Vagina (tissue), 2 donors: ENCODE measurements at regions not wholly inside any gene's neighbourhood (a gene's known extent, or its start where the extent isn't known, plus 50 kb on each side); places are given as distances from the start of the nearest gene placed in this dataset.

Experiments used
- POLR2A ChIP-seq, 2 donors: fragments of 450-650 bp; IDR thresholded peaks; one replicate each; pipeline ENCODE4 v1.6.1; 2017; ENCODE audit warnings: antibody characterized with exemption in 2 of 2, mild to moderate bottlenecking in 2 of 2, moderate library complexity in 2 of 2
- POLR2AphosphoS5 ChIP-seq, 2 donors: sonication (generic); formaldehyde crosslinking; IDR thresholded peaks; one replicate each; pipeline ENCODE4 v1.9.0; 2017; ENCODE audit warnings: antibody characterized with exemption in 2 of 2, mild to moderate bottlenecking in 2 of 2, low read depth in 1 of 2; ENCODE audit not compliant: insufficient read depth in 1 of 2
- TF ChIP-seq, protein P1 (sequence below), 3 experiments: fragments of 450-650 bp in 2 of 3; fragments of 200-600 bp in 1 of 3; sonication (generic) in 1 of 3; IDR thresholded peaks; one replicate each; pipeline ENCODE4 v1.5.1; 2017 to 2019; ENCODE audit warnings: antibody characterized with exemption in 3 of 3, mild to moderate bottlenecking in 2 of 3, moderate library complexity in 2 of 3

DNA sequence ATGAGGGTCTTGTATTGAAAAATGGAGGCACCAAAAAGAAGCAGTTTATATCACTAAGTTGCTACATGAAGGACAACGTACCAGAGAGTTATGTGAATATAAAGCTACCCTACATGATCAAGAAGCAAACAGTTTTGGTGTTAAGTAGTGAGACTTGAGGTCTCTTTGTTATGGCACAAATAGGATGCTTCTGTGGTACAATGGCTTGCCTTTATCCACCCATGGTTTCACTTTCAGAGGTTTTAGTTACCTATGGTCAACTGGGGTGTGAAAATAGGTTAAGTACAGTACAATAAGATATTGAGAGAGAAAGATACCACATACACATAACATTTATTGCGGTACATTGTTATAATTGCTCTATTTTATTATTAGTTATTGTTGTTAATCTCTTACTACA, 229.2 kb upstream of the SLIT2 start:
- TF ChIP-seq, protein P1, sequence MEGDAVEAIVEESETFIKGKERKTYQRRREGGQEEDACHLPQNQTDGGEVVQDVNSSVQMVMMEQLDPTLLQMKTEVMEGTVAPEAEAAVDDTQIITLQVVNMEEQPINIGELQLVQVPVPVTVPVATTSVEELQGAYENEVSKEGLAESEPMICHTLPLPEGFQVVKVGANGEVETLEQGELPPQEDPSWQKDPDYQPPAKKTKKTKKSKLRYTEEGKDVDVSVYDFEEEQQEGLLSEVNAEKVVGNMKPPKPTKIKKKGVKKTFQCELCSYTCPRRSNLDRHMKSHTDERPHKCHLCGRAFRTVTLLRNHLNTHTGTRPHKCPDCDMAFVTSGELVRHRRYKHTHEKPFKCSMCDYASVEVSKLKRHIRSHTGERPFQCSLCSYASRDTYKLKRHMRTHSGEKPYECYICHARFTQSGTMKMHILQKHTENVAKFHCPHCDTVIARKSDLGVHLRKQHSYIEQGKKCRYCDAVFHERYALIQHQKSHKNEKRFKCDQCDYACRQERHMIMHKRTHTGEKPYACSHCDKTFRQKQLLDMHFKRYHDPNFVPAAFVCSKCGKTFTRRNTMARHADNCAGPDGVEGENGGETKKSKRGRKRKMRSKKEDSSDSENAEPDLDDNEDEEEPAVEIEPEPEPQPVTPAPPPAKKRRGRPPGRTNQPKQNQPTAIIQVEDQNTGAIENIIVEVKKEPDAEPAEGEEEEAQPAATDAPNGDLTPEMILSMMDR (IDR thresholded peaks at IDR 0.05): no peak
- TF ChIP-seq POLR2A (IDR thresholded peaks at IDR 0.05) (no peak), POLR2AphosphoS5 (IDR thresholded peaks at IDR 0.05; ENCODE audit: insufficient read depth in 1 of 2, low read depth in 1 of 2) (no peak)
